UCSD-AML1 (cell line): ENCODE measurements at regions not wholly inside any gene's neighbourhood (a gene's known extent, or its start where the extent isn't known, plus 50 kb on each side); places are given as distances from the start of the nearest gene placed in this dataset.

Source experiments
- DNase-seq: peaks from one replicate; lab custom pipeline; 2025; ENCODE audit not compliant: unreplicated experiment; lab: John Stamatoyannopoulos, UW

GRCh38 chr16:79873825-79874224 is 273.3 kb upstream of the MAF start:
- no peak for DNase-seq

- DNase-seq = no peak
Measured at GRCh38 chr16:79871906-79872305, 271.4 kb upstream of the MAF start.

DNA sequence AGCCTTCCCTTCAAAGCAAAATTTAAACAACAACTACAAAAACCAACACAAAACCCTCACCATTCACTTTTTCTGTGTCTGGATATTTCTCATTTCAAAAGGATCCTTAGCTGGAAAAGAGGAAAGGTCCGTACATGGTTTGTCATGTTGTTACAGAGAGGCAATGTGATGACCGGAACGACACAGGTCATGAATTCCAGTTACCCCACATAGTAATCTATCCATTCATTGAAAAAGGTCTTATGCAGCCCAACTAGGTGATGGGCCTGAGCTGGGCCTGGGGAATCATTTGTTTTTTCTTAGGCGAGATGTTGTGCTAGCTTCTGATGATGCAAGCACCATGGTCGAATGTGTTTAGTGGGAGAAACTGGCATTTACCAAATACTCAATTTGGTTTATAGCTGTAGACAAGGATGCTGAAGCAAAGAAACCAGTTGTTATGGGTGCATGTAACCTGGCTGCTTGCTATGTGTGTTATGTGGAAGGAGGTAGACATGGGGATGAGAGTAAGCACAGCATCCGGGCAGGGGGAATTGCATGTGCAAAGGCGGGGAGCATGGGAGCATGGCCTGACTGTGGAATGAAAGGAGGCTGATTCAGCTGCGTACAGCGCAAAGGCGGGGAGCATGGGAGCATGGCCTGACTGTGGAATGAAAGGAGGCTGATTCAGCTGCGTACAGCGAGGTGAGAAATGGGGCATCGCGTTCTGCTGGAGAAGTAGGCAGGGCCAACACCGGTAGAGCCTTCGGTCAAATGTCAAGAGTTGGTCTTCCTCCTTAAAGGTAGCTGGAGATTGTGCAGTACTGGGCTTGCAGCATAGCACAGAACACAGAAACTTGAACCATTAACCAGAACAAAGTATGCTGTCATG is 269.7 kb upstream of the MAF start:
- no peak for DNase-seq

DNA sequence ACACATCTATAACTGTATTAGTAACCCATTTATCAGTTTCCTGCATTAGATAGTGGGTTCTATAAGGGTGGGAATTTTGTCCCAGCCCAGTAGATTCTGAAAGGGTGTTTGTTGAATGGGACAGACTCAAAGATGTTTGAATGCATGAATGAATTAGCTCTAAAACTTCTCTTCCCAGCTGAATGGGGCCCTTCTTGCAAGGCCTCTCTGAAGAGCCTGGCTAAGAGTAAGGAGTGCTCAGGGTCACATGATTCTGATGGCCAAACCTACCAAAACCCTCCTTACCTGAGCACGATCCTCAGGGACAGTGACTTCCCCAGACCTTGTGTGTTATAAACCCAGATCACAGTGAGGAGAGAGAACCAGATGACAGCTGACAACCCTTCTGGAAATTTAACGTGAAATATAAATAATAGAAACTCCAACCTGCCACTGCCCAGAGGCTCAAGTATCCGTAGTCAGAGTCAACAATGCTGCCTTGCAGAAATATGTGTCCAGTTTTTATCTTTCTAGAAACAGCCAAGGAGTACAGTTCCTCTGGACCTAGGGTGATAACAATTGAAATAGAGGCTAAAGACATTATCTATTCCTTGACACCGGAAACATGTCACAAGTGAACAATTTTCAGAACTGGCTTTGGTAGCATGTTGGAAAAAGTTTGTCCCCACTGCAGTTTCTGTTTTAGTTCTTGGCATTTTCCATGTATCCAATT is 268.9 kb upstream of the MAF start:
- DNase-seq = no peak

DNA sequence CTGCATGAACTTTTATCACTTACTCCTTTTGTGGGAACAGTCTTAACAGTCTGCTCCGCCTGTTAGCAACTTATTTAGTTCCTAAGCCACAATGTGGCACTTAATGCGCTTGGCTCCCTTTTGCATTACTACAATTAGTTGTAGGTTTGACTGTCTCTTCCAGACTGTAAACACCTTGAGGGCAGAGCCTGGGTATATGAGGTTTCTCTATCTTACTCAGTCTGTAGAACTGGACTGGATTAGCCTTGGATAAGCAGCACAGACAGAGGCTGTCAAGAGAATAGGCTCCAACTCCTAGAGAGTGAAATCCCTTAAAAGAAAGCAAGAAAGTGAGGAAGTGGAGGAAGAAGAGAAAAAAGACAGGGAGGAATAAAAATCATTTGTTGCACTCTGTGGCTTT is 268.3 kb upstream of the MAF start:
- DNase-seq = no peak

DNA sequence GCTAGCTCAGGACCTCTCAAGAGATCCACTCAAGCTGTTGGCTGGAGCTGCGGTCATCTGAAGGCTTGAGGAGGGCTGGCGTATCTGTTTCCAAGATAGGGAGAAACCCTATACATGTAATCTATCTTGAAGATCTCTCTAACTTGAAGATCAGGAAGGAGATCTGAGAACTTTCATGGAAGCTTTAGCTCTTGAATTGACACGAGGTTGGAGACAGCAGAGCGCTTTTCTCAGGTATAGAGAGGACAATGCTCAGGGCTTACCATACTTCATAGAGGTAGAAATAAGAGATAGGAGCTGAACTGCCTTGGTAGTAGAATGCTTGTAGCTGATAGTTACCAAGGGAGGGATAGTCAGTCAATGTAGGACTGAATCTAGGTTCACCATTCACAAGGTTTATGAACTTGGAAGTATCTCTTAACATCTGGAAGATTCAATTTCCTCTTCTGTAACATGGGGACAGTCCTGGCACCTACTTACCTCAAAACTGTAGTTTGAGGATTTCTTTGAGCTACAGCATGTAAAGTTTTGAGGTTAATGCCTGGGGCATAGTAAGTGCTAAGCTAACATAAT is 267.0 kb upstream of the MAF start:
- DNase-seq = no peak

DNA sequence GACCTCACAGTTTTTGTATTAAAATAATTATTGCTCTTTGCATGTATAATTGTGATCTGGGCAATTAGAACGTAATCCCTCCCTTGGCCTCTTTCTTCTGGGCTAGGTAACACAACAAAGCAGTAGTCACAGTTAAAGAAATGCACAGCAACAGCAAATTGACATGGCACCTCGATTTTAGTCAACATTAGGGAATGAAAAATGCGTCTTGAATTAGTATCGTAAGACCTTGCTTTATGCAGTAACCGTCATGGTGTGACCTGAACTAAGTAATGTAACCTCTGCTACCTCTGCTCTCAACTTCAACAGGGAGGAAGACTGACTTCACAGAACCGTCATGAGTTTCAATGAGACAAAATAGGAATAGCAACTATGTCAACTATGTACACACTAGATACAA is 265.4 kb upstream of the MAF start:
- DNase-seq = no peak

DNA sequence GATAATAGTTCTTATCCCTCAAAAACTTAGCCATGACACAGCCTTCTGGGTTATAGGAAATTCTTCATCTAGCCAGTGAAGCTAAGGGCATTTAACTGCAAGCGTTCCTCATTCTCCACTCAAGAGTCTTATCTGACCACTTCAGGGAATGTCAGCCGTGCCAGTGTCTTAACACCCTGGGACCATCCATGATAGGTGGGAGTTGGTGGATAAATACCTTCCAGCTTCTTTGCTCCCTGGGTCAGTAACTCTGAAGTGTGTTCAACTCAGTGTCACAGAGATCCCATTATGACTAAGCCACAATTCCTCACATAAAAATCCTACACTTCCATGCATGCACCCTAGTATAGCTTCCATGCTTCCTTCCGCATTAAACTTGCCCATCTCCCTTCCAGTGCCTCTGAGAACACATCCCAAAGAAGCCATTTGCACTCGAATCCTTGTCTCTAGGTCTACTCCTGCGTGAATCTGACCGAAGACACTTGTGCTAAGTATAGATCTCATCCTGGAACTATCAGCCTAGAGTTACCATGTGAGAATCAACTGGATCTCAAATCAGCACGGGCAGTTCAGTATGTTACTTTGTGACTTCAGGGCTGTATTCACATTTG is 264.3 kb upstream of the MAF start:
- DNase-seq = no peak

GRCh38 chr16:79864032-79864780 is 263.7 kb upstream of the MAF start:
- DNase-seq = no peak

DNA sequence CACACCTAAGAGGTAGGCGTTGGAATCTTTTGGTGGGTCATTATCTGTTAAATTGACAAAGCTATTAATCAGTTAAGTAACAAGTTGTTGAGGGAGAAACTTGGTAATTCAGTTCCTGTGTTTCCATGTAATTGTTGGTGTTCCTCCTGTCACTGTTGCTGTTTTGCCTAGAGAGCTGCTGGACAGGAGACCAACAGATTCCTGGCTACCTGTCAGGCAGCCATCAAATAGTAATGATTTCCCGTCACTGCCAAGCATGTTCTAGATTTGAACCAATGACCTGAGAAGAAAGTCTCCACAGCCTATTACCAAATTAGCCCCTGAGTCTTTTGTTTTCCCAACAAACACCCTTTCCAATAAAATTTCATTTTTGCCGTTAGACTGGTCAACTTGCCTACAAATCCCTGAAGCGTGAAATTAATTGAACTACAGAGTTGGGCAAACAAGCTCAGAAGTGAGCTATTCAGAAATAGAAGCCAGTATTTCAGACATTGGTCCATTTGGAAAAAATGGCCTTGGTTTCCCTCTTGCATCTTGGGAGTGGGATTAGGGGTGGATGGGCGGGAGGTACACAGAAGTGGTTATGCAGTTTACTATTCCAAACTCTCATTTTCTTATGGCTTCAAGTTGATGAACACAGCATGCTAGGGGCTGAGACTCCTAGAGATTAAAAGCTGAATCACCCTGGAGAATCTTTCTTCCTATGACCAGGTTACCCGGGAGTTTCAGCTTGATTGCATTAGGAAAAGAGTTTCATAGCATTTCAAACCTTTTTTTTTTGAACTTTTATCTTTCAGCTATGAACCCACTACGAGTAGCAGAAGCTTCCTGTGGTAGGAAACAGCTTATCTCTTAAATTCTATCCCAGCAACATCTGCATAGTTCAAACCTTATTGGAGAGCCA is 262.8 kb upstream of the MAF start:
- no peak for DNase-seq

DNA sequence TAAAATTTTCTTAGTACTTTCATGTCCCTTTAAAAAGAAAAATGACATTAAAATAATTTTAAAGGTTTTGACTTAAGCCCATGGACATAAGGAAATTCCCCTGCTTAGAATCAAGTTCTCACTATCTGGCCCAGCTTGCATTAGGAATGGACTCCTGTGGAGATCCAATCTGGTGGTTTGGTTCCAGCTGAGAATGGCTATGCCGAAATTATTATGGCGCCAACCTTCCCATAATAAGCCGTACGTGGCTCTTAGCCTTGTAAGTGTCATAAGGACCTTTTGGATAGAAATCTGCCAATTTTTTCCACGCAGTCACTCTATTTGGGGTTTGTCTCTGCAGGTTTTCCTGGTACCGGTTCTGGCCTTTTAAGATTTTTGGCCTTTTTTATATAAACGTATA is 262.1 kb upstream of the MAF start:
- no peak for DNase-seq

GRCh38 chr16:79856581-79856980 is 256.0 kb upstream of the MAF start:
- DNase-seq = no peak

- no peak for DNase-seq
Measured at GRCh38 chr16:79850348-79850747, 249.8 kb upstream of the MAF start.

GRCh38 chr16:79849119-79849518 is 248.6 kb upstream of the MAF start:
- no peak for DNase-seq

GRCh38 chr16:79848719-79849118 is 248.2 kb upstream of the MAF start:
- no peak for DNase-seq

- no peak for DNase-seq
Measured at GRCh38 chr16:79847569-79847968, 247.0 kb upstream of the MAF start.

GRCh38 chr16:79847101-79847500 is 246.6 kb upstream of the MAF start:
- no peak for DNase-seq

DNA sequence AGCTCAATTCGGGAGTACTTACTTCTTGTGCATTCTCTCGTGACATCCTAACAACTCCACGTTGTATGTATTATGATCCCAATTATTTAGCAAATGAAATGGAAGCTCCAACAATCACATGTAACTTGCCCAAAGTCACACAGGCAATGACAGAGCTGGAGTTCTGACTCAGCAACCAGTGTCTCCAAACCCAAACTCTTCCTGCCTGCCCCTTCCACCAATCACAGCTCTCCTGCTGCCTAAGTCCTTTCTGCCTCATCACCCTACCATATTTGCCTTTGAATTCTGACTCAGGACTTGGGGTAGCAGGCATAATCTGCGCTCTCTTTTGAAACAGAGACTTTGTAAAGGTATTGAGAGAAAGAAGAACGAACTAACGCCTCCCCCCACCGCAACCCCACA is 245.2 kb upstream of the MAF start:
- no peak for DNase-seq

DNA sequence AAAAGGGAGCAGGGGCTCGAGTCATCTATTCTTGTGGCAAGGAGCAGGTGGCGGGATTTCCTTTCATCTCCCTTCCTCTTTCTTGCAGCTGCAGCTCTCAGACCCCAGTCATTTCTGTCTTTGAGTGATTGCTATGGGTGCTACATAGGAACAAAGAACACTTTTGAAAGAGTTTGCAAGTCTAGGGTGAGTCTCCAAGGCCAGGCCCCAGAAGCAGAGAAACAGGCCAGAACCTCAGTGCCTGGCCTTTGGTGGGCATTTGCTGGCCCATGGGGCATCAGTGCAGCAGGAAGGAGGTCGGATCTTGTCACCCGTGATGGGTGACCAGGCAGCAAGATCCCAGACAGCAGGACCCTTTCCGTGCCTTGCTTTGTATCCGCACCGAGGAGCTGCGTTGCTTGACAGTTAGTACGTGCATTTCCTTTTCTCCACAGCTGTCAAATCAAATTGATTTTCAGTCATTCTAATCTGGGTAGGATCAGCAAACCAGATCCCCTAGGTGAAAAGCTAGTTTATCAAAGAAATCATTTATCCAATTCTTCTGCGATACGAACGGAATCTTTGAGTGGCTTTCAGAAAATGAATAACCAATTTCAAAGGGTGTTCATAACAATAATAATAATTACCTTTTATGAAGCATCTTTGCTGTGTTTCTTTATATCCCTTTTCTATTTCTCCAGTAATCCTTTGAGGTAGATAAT is 244.6 kb upstream of the MAF start:
- DNase-seq = no peak
